AG09309 (cell line): ENCODE measurements at regions not wholly inside any gene's neighbourhood (a gene's known extent, or its start where the extent isn't known, plus 50 kb on each side); places are given as distances from the start of the nearest gene placed in this dataset.
A peak's percentile ranks its signal among the peaks of the same experiment; 100 is the strongest.

Experiments used
- DNase-seq: peaks from one replicate; pipeline ENCODE4 v3.0.0-alpha.2; 2010; ENCODE audit warnings: low read depth
- H3K4me3 ChIP-seq: 2 replicates; pipeline ENCODE4 v1.5.1; 2011; ENCODE audit warnings: mild to moderate bottlenecking, low read depth, low read length, moderate library complexity; ENCODE audit not compliant: control insufficient read depth
- TF ChIP-seq, protein P1 (sequence below): IDR thresholded peaks from 2 replicates; pipeline ENCODE4 v1.5.1; 2011; ENCODE audit warnings: mild to moderate bottlenecking, low read depth, low read length, inconsistent platforms; ENCODE audit not compliant: insufficient read depth, control insufficient read depth; ENCODE audit errors: missing control alignments

GRCh38 chr3:30124435-30125370 is 481.7 kb upstream of the TGFBR2 start:
- H3K4me3 ChIP-seq: no peak overlapping the region
- TF ChIP-seq, protein P1, sequence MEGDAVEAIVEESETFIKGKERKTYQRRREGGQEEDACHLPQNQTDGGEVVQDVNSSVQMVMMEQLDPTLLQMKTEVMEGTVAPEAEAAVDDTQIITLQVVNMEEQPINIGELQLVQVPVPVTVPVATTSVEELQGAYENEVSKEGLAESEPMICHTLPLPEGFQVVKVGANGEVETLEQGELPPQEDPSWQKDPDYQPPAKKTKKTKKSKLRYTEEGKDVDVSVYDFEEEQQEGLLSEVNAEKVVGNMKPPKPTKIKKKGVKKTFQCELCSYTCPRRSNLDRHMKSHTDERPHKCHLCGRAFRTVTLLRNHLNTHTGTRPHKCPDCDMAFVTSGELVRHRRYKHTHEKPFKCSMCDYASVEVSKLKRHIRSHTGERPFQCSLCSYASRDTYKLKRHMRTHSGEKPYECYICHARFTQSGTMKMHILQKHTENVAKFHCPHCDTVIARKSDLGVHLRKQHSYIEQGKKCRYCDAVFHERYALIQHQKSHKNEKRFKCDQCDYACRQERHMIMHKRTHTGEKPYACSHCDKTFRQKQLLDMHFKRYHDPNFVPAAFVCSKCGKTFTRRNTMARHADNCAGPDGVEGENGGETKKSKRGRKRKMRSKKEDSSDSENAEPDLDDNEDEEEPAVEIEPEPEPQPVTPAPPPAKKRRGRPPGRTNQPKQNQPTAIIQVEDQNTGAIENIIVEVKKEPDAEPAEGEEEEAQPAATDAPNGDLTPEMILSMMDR: no peak
- no peak for DNase-seq

DNA sequence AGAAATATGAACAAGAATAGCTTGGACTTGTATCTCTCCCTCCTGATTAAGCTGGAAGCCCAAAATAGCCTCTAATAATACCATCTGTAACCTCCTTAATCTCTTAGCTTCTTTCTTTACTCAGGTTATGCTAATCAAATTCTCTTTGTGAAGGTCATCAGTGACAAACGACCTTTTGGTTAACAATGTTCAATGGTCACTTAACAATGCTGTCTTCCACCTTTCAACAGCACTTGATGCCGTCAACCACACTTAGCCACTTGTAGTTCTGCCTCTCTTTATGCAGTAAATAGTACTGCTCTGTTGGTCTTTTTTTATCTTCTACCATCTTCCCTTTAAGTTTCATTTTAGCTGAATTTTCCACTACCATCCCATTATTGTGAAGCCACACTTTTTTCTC is 476.6 kb upstream of the TGFBR2 start:
- H3K4me3 ChIP-seq: no peak overlapping the region
- no peak for DNase-seq
- TF ChIP-seq, protein P1: no peak

DNA sequence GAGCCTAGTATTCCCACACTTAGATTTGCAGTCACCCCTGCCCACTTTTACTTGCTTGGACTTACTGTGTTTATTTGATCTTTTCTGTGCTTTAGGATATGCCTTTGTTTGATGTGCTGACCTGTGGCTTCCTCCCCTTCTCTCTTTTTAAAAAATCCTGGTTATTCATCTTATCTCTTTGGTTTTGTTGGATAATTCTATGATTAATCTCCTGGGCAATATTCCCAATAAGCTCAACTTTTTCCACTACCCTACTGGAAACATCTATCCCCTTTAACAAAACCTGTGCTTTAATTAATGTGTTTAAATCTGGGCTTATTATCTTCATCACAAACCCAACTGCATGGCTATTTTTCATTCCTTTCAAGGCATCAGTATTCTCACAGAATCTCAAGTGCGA is 476.0 kb upstream of the TGFBR2 start:
- TF ChIP-seq, protein P1: no peak
- DNase-seq: no peak
- no peak overlapping the region for H3K4me3 ChIP-seq

GRCh38 chr3:30131191-30131590 is 475.2 kb upstream of the TGFBR2 start:
- DNase-seq: no peak
- H3K4me3 ChIP-seq: no peak overlapping the region
- TF ChIP-seq, protein P1: no peak

DNA sequence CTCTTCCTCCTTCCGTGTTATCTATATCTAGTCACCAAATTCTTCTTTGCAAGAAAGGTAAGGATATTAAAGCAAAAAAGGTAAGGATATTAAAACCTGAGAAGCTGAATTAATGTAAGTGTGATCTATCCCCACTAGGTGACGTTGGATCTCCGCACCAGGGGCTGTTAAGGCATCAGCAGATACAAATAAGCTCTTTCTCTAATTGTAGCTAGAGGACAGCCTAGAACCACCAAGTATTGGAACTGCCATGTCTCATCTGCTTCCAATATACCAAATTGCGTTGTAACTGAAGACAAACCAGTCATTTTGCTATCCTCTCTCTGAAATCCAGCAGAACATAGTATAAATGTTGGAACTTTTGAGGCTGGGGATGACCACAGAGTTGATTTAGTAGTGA is 471.2 kb upstream of the TGFBR2 start:
- H3K4me3 ChIP-seq: no peak overlapping the region
- no peak for DNase-seq
- TF ChIP-seq, protein P1: peak; percentile 22

GRCh38 chr3:30139283-30139682 is 467.1 kb upstream of the TGFBR2 start:
- no peak overlapping the region for H3K4me3 ChIP-seq
- DNase-seq: no peak
- TF ChIP-seq, protein P1: no peak
